Endothelial cell of umbilical vein (primary cell): ENCODE measurements at regions not wholly inside any gene's neighbourhood (a gene's known extent, or its start where the extent isn't known, plus 50 kb on each side); places are given as distances from the start of the nearest gene placed in this dataset.

Experiments used
- BruUV-seq: library from RNA; stranded (reverse); fragments of 400-500 nt; replicated peaks from 2 replicates; lab custom pipeline; 2021; lab: Mats Ljungman, UMichigan
- CTCF ChIA-PET: fragments of 300-600, 350-600 bp; sonication (Branson Sonifier 250); formaldehyde crosslinking; loops from one replicate; lab custom pipeline; 2021; ENCODE audit warnings: antibody characterized with exemption, inconsistent platforms; lab: Charles Lee
- POLR2A ChIA-PET: fragments of 300-600, 350-600 bp; sonication (Branson Sonifier 250); formaldehyde crosslinking; loops from one replicate; lab custom pipeline; 2021; ENCODE audit warnings: antibody characterized with exemption, inconsistent platforms; lab: Charles Lee
- DNase-seq: peaks from one replicate; pipeline ENCODE4 v3.0.0-alpha.2; 2011; ENCODE audit warnings: low read depth, low spot score
- FAIRE-seq: peaks from 2 replicates; lab custom pipeline; 2011; peaks lifted over from hg19 to GRCh38; lab: Jason Lieb, UNC
- H2AFZ ChIP-seq: 2 replicates; pipeline ENCODE4 v1.6.0; 2012; ENCODE audit warnings: low read depth, low read length, control low read depth, inconsistent platforms
- H3K27ac ChIP-seq: 2 replicates; pipeline ENCODE4 v1.5.1; 2011; ENCODE audit warnings: low read depth, mild to moderate bottlenecking, control low read depth, low read length, moderate library complexity; ENCODE audit not compliant: insufficient read depth
- H3K27me3 ChIP-seq, 2 experiments: 2 replicates each; pipeline versions ENCODE4 v1.6.0 to v1.6.1; 2011; ENCODE audit warnings: low read length in 2 of 2, mixed read lengths in 1 of 2; ENCODE audit not compliant: control insufficient read depth in 2 of 2, insufficient read depth in 2 of 2
- H3K36me3 ChIP-seq, 2 experiments: 2 replicates in 1 of 2; 3 replicates in 1 of 2; pipeline ENCODE4 v1.5.1; 2011; ENCODE audit warnings: low read length in 2 of 2, mild to moderate bottlenecking in 1 of 2, moderate library complexity in 1 of 2; ENCODE audit not compliant: control insufficient read depth in 2 of 2, insufficient read depth in 2 of 2; ENCODE audit errors: extremely low read depth in 1 of 2
- H3K4me1 ChIP-seq: 3 replicates; pipeline ENCODE4 v1.5.1; 2011; ENCODE audit warnings: mild to moderate bottlenecking, low read length; ENCODE audit not compliant: control insufficient read depth, insufficient read depth; ENCODE audit errors: extremely low read depth
- H3K4me2 ChIP-seq: 2 replicates; pipeline ENCODE4 v1.6.1; 2011; ENCODE audit warnings: low read length, control low read depth, mixed read lengths; ENCODE audit not compliant: insufficient read depth
- H3K4me3 ChIP-seq, 3 experiments: fragments of 200-600 bp in 1 of 3; sonication (generic), shearing (Covaris generic) in 1 of 3; replicated peaks in 1 of 3; 2 replicates each; pipeline ENCODE4 v1.5.1; 2011 to 2016; ENCODE audit warnings: control low read depth in 3 of 3, low read length in 3 of 3, mild to moderate bottlenecking in 2 of 3, inconsistent platforms in 1 of 3, low read depth in 1 of 3, moderate library complexity in 1 of 3; ENCODE audit not compliant: insufficient read depth in 1 of 3
- H3K79me2 ChIP-seq: 2 replicates; pipeline ENCODE4 v1.6.0; 2012; ENCODE audit warnings: low read length, inconsistent platforms; ENCODE audit not compliant: control insufficient read depth, insufficient read depth
- H3K9ac ChIP-seq: replicated peaks from 2 replicates; pipeline ENCODE3; 2011; ENCODE audit warnings: low read length, control low read depth; ENCODE audit not compliant: insufficient read depth; ENCODE audit errors: extremely low read depth
- H3K9me1 ChIP-seq: replicated peaks from 3 replicates; pipeline ENCODE4 v1.6.0; 2011; ENCODE audit warnings: mild to moderate bottlenecking, low read length; ENCODE audit not compliant: control insufficient read depth, insufficient read depth; ENCODE audit errors: extremely low read depth
- H3K9me3 ChIP-seq: replicated peaks from 2 replicates; pipeline ENCODE4 v1.5.1; 2012; ENCODE audit warnings: low read length, inconsistent platforms; ENCODE audit not compliant: control insufficient read depth, insufficient read depth
- H4K20me1 ChIP-seq: replicated peaks from 2 replicates; pipeline ENCODE3; 2011; ENCODE audit warnings: mild to moderate bottlenecking, low read length; ENCODE audit not compliant: control insufficient read depth, insufficient read depth; ENCODE audit errors: extremely low read depth
- CTCF ChIP-seq, 2 donors: IDR thresholded peaks; 1 replicate in 1 of 2; 2 replicates in 1 of 2; pipeline ENCODE4 v1.5.1; 2011; ENCODE audit warnings: low read length in 2 of 2, mild to moderate bottlenecking in 2 of 2, moderate library complexity in 2 of 2, control low read depth in 1 of 2, inconsistent platforms in 1 of 2, low read depth in 1 of 2; ENCODE audit not compliant: insufficient read depth in 1 of 2; ENCODE audit errors: extremely low read depth in 1 of 2
- EZH2 ChIP-seq: IDR thresholded peaks from 2 replicates; pipeline ENCODE4 v1.6.1; 2012; ENCODE audit warnings: borderline replicate concordance, low read depth, mild to moderate bottlenecking, moderate library complexity, low read length, inconsistent platforms; ENCODE audit not compliant: severe bottlenecking
- FOS ChIP-seq: IDR thresholded peaks from 2 replicates; pipeline ENCODE4 v1.6.1; 2011; ENCODE audit warnings: mild to moderate bottlenecking, low read length, moderate library complexity, borderline replicate concordance; ENCODE audit not compliant: insufficient read depth
- GATA2 ChIP-seq: IDR thresholded peaks from 2 replicates; pipeline ENCODE4 v1.7.0; 2011; ENCODE audit warnings: low read depth, mild to moderate bottlenecking, moderate library complexity, mixed read lengths, low read length; ENCODE audit not compliant: insufficient read length, insufficient read depth
- JUN ChIP-seq: IDR thresholded peaks from 2 replicates; pipeline ENCODE4 v1.6.1; 2011; ENCODE audit warnings: borderline replicate concordance, low read depth; ENCODE audit not compliant: insufficient read length, insufficient read depth
- MAX ChIP-seq: IDR thresholded peaks from 2 replicates; pipeline ENCODE4 v1.6.1; 2011; ENCODE audit not compliant: insufficient read depth, insufficient read length
- MYC ChIP-seq: IDR thresholded peaks from one replicate; pipeline ENCODE4 v1.6.1; 2011; ENCODE audit warnings: mild to moderate bottlenecking, low read depth, low read length
- POLR2A ChIP-seq: IDR thresholded peaks from 2 replicates; pipeline ENCODE4 v1.6.1; 2012; ENCODE audit warnings: low read depth, mild to moderate bottlenecking, control low read depth, low read length
- POLR2AphosphoS5 ChIP-seq: IDR thresholded peaks from 2 replicates; pipeline ENCODE4 v1.6.1; 2012; ENCODE audit warnings: low read depth, mild to moderate bottlenecking, control low read depth, low read length, moderate library complexity; ENCODE audit not compliant: insufficient read depth
- dilution Hi-C: fragments of 300-500 bp; cut with MboI; formaldehyde crosslinking; loops from one replicate; pipeline ENCODE4 v1.15.0; 2019; ENCODE audit warnings: low sequenced_read_pairs; ENCODE audit not compliant: extremely low pct_ligation_motif_present
- intact Hi-C: fragments of 100-400 bp; cut with micrococcal nuclease; formaldehyde crosslinking; loops from one replicate; pipeline ENCODE4 v1.10.0; 2022

- CTCF ChIA-PET, result no interaction called here
- no peak for FAIRE-seq
- dilution Hi-C loops, result no loop called here
Observed at GRCh38 chr12:92302041-92302829, 156.6 kb upstream of the BTG1 start.

More at GRCh38 chr12:92302041-92302829, 156.6 kb upstream of the BTG1 start:
- H3K4me1 ChIP-seq, result no peaks in the 10 kb centered on the region
- no peaks in the 10 kb centered on the region for H3K27me3 ChIP-seq
- no peaks in the 10 kb centered on the region for H3K36me3 ChIP-seq
- H3K9ac ChIP-seq, result no peak overlapping the region
- no peak for DNase-seq
- intact Hi-C loops, result no loop called here
- H4K20me1 ChIP-seq, result no peaks in the 10 kb centered on the region
- BruUV-seq, result no TSS peak
- H2AFZ ChIP-seq, result no peak overlapping the region
- no peaks in the 10 kb centered on the region for H3K9me3 ChIP-seq
- H3K79me2 ChIP-seq, result no peaks in the 10 kb centered on the region
- H3K4me3 ChIP-seq, result no peak overlapping the region
- no peaks in the 10 kb centered on the region for H3K9me1 ChIP-seq
- no peak overlapping the region for H3K27ac ChIP-seq
- no peak overlapping the region for H3K4me2 ChIP-seq
- POLR2A ChIA-PET, result no interaction called here
- TF ChIP-seq GATA2 (no peak), MAX (no peak), MYC (no peak), FOS (no peak), POLR2A (no peak), CTCF (IDR thresholded peaks at IDR 0.05; ENCODE audit: extremely low read depth in 1 of 2, insufficient read depth in 1 of 2, low read depth in 1 of 2, low read length in 2 of 2) (no peak), EZH2 (no peak), POLR2AphosphoS5 (no peak), JUN (no peak)
